Left forelimb (tissue), 1 donor: ENCODE measurements at regions not wholly inside any gene's neighbourhood (a gene's known extent, or its start where the extent isn't known, plus 50 kb on each side); places are given as distances from the start of the nearest gene placed in this dataset.
"Not testable (repeated sequence)": the region's sequence is repeated elsewhere in the genome, so short reads cannot be mapped to it uniquely, and the experiment has no call there.

ENCODE experiments used
- DNase-seq: peaks from one replicate; pipeline ENCODE4 v3.0.0-alpha.2; 2018; ENCODE audit warnings: low spot score

DNA sequence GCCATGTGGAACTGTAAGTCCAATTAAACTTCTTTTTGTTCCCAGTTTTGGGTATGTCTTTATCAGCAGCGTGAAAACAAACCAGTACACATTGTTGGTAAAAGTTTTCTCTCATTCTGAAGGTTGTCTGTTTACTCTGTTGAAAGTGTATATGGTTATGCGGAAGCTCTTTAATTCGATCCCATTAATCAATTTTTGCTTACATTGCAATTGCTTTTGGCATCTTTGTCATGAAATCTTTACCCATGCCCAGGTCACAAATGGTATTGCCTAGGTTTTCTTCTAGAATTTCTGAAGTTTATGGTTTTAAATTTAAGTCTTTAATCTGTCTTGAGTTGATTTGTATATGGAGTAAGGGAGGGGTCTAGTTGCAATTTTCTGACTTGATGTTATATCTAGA lies 1901.9 kb downstream of the MAT2B start:
- no peak for DNase-seq

DNA sequence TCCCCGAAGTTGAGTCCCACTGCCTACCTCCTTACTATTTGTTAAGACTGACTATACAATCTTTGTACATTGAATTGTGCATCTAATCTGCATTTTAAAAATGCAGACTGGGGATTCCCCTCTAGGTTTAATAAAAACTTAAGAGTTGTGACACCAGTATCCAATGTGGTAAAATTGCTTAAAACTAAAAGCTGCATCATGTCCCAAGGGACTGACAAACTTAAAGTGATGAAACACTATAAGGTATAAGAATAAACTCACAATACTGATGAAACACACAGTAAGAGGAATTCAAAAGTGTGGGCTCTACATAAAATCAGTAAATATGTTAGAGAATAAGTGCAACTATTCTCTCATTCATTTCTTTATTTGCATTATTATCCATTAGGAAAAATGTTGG lies 1905.1 kb downstream of the MAT2B start:
- DNase-seq = no peak

DNA sequence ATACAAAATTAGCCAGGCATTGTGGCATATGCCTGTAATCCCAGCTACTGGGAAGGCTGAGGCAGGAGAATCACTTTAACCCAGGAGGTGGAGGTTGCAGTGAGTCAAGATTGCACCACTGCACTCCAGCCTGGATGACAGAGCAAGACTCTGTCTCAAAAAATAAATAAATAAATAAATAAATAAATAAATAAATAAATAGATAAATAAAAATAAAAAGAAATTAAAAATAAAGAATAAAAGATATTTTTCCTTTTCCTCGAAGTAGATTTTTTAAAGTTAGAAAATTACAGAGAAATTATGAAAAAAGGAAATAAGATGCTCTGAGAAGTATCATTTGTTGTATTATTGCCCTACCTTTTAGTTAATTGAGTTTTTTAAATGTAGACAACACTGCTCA lies 1906.1 kb downstream of the MAT2B start:
- DNase-seq = not testable (repeated sequence)

DNA sequence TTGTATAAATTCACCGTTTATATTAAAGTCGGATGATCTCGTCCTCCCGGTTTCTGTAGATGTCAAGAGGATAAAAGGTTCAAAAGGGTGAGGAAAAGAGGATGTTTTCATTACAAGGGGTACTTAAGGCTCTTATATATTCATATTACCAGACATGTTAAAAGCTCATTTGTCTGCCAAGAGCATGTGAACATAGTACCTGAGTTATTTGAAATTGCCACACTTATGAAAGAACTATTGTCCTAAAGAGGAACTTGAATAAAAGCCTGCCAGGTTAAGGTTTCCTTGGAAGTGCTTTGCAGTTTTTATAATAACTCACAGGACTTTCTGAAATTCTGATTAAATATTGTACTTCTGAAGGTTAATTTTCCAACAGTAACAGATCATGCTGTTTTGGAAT lies 1915.1 kb downstream of the MAT2B start:
- DNase-seq = no peak

DNA sequence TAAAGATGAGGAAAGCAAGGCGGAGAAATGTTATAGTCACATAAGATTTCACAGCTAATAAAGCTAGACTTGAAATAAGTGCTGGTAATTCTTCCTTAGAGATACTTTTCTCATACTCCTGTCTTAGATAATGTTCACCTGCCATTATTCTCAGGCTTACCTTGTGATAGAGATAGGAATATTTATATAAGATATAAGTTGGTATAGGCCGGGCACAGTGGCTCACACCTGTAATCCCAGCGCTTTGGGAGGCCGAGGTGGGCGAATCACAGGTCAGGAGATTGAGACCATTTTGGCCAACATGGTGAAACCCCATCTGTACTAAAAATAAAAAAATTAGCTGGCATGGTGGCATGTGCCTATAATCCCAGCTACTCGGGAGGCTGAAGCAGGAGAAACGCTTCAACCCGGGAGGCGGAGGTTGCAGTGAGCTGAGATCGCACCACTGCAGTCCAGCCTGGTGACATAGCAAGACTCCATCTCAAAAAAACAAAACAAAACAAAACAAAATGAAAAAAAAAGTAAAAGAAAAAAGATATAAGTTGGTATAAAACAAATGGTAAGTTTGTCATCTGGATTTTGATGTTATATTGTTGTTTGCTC lies 1918.4 kb downstream of the MAT2B start:
- DNase-seq = no peak

DNA sequence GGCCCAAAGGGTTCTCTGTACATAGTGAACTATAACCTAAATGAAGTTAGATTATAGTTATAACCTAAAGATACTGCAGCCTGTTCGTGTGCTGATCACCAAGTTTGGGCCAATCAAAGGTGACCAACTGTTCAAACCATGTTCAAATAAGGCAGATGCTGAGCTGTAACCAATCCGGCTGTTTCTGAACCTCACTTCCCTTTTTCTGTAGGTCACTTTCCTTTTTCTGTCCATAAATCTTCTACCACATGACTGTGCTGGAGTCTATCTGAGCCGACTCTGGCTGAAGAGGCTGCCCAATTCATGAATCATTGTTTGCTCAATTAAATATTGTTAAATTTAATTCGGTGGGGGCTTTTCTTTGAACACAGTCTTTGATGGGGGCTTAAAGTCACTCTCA lies 1920.2 kb downstream of the MAT2B start:
- no peak for DNase-seq

DNA sequence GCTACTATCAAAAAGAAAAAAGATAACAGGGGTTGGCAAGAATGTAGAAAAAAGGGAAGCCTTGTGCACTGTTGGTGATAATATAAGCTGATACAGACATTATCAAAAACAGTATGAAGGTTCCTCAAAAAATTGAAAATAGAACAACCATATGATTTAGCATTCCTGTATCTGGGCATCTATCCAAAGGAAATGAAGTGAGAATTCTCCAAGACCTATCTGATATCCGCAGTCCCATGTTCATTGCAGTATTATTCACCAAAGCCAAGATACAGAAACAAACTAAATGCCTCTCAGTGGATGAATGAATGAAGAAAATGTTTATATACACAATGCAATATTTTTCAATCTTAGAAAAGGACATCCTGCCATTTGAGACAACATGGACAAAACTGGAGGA lies 1943.3 kb downstream of the MAT2B start:
- DNase-seq = no peak

DNA sequence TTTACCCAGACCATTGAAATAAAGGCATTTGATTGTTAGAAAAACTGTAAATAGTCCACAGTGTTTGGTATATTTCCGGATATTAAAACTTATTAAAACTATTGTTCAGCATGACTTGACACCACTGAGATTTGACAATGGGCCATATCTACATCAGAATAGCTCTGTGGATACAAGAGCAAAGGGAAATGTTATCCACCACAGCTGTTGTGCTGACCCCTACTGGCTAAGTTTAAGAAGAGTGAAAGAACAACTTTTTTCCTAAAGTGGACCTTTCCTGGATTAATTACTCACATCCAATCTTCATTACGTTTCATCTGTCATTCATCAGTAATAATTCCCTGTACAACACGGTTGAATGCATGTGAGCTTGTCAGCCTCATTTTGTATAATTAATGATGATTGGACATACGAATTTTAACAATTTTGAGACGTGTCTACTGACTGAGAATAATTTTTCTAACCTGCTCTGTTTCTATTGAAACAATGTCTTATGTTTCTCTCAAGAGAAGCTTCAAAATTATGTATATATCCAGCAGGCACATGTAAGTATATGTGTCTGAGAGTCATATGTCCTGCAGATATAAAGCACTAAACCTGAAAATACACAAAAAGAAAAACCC lies 1952.6 kb downstream of the MAT2B start:
- no peak for DNase-seq

DNA sequence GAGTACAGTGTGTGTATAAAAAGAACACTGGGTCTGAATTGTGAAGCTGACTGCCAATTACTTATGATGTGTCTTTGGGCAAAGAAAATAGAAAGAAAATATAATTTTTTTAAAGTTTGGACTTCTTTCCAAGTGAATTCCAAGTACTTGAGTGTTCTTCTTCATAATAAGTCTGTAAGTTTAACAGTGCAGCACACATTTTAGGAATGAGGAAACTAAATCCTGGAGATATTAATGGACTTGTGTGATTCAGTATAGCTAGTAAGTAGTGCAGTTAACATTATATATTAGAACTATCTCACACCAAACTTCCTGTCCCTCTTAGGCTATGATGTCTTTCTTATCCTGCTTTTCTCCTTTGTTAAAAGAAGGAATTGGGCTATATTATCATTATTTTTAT lies 1953.8 kb downstream of the MAT2B start:
- no peak for DNase-seq

DNA sequence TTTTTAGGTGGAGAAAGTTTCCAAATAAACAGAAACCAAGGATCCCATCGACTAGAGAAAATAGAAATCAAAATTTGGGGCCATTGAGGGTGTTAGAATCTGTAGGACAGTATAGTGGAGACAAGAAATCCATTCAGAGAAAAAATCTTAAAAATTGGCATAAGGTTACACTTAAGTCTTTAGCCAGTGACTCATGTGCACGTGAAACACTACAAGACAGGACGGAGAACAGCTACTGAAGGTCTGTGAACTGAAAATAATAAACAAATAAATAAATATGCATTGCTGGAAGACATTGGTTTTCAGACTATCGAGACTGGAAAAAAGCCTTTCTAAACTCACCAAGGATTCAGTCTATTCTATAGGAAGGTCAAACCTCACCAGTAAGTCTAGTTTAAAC lies 1955.5 kb downstream of the MAT2B start:
- DNase-seq = no peak

DNA sequence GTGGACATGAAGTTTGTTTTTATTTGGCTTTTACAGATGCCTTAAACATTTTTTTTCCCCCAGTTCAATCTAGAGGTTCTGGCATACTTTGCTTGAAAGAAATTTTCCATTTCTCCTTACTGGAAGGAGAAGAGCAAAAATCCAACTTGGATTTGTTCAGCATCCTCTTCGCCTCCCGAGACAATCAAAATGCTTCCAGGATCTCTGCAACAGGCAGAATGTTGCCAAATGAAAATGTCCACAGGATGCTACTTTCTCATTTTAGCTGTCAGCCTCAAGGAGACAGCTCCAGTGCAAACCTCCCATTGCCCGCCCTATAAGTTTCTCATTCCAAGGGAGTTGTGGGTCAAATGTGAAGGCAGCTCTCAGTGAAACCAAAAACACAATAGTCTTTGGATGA lies 1972.1 kb downstream of the MAT2B start:
- no peak for DNase-seq

DNA sequence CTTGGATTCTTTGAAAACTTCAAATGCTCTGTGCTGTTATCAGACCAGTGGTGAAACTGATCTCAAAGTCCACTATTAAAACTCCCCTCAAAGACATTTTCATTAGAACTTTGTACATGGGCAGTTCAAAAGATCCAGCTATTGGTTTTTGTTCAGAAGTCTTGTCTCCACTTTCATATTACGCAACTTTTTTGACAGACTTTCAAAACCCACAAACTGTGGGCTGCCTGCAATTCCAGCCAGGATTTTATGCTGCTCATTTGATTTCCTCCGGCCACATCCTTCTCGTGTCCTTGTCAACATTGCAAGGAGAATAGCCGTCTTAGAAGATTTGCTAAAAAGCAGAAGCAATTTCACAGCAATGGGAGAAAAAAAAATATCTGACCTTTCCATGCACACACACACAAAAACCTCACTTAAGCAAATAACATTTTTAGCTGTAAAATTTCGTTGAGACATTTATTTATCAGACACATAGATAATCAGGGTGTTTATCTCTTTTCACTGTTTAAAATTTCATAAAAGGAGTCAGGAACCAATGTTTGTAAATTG lies 1990.5 kb downstream of the MAT2B start:
- no peak for DNase-seq

DNA sequence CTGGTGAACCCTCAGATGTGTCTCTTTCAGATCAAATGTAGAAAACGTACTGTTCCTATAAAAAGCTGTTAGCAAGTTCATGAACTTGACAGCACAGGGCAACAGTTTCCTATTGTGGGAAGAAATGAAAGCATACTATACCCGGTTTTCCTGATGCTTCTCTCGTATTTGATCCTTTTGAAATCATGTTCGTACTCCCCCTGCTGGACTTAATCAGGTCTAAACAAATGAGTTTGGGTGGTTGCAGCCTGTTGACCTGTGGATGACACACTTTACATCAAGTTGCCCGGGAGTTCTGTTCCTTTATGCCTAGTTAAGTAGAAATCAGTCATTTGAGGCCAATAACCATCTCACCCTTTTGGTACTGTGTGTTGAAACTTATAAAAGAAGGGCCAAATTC lies 1992.3 kb downstream of the MAT2B start:
- no peak for DNase-seq

DNA sequence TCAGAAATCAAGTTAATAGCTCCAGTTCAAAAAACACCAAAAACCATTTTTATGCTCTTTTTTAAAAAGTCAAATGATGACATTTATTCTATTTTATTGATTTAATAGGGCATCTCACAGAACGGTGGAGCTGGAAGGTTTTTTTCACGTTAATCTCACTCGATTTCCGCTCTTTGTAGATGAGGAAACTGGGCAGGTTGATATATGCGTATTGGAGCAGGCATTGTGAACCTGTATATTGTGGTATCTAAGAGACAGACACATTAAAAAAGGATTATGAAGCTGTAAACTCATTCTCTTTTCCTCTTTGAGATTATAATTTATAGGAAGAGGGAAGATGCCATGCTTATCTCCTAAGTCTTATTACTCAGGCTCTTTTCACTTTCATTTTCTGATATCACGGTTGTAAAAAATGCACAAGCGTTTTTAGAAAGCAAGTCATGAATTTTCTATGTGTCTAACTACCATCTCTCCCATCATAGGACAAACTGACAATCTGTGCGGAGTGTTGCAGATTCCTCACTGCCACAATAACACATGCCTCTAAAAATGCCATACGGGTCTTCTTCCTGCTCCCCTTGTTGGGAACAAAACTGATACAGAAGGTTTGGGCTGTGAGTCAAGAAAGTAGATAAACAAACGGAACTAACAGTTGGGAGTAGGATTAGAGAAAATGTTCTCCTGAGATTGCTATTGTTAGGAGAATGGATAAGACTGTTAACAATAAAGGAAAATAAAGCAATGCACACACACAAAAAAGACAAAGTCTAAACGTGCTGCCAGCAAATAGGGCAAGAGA lies 1997.7 kb downstream of the MAT2B start:
- DNase-seq = no peak

DNA sequence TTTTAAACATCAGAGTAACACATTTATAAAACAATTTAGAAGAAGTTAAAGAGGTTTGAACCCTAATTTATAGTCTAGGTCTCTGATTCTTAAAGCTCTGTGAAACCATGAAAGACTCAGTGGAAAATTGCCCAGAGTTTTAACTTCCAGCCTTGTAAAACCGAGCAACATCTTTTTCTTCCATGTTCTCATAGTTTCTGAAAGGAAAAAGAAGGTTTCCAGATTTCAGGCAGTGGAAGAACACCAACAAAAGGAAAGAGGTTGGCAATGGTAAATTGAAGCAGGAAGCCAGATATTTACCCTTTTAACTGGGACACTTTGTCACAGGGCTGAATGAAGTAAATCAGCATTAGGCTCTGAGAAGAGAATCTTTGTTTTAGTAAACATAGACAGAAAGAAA lies 1999.3 kb downstream of the MAT2B start:
- DNase-seq = no peak

DNA sequence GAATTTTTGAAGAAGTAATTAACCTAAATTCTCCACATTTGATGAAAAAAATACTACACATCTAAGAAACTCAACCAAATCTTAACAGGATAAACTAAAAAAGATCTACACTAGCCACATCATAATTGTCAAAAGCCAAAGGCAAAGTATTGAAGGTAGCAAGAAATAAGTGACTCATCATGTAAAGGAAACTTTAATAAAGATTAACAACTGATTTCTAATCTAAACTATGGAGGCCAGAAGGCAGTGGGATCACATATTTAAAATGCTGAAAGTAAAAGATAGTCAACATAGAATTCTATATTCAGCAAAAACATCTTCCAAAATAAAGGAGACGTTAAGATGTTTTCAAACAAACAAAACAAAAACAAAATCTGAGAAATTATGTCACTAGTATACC lies 2002.9 kb downstream of the MAT2B start:
- DNase-seq = no peak

DNA sequence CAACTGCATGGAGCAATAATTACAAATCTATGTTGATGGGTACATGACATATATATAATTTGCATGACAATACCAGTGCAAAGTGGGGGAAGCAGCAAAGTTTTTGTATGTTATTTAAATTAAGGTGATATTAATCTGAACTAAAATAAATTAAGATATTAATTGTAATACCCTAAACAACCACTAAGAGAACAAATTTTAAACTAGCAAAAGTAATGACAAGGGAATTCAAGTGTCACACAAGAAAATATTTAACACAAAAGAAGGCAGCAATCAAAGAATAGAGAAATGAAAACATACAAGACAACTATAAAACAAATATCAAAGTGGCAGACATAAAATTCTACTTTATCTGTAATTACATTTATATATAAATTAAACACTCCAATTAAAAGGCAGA lies 2003.4 kb downstream of the MAT2B start:
- no peak for DNase-seq

DNA sequence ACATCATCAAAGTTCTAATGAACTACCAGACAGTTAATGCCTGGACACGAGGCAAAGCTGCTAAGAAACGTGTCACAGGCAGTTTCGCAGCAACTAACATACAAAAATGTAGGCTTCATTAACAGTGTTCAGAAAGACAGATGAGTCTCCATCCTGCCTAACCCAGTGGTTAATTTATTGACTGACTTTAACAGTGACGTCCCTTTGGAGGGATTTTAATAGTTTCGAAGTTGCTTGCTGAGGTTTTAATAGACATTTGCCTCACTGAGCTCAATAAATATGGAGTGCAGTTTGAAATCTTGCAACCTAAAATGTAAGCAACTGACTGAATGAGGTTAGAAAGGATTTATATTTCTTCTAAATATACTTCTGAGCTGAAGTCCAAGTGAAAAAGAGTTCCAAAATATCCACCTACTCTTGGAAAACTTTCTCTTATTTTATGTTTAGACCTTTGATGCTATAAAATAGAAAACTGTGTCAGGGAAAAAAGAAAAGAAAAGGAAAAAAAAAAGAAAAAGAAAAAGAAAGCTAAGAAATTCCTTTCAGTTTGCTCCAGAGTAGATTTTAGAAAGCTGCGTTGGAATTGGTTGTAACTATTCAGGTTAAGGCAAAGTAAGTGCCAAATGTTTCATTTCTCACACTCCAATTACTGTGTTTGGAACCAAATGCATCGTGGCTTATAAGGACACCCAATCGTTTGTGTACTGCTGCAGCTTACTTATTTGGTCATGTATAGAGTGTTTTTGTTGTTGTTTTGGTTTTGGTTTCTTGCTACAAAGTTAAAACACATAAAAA lies 2016.6 kb downstream of the MAT2B start:
- no peak for DNase-seq

DNA sequence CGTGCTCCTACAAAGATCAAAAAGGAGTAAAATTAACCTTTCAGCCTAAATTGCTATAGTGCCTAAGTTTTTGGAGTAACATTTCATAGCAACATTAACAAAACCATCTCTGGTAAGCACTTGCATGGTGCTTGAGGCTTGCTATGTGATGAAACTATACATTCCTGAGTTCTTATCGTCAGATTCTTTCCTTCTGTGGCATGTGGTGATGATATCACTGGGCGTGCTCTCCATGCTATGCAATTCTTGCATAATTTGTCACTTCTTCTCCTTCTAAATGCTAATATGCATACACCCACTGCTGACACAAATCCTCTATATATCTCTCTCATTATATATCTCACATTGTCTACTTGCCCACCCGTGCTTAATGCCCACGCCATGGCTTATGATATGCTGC lies 2019.9 kb downstream of the MAT2B start:
- DNase-seq = no peak

DNA sequence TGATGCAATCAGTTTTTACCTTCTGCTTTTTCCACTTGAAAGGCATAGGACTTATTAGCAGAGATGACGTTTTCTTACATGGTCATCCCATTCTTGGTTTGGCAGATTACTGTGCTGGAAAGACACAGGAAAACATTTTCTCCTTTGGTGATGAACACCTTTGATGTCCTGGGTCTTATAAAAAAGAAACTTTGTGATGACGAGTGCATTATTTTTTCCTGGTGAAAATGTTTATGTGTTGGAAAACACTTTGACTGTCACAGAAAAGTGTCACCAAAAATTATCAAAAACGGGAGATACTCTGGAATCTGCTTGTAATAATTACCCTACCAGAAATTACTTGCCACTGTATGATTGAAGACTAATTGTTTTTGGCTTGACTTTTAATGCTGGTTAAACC lies 2020.9 kb downstream of the MAT2B start:
- DNase-seq = no peak

DNA sequence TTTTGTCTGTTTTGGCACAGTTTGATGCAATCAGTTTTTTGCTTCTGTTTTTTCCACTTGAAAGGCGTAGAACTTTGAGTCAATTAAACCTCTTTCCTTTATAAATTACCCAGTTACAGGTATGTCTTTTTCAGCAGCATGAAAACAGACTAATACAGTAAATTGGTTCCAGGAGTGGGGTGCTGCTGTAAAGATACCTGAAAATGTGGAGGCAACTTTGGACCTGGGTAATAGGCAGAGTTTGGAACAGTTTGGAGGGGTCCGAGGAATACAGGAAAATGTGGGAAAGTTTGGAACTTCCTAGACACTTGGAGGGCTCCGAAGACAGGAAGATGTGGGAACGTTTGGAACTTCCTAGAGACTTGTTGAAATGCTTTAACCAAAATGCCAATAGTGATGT lies 2022.2 kb downstream of the MAT2B start:
- DNase-seq = no peak

DNA sequence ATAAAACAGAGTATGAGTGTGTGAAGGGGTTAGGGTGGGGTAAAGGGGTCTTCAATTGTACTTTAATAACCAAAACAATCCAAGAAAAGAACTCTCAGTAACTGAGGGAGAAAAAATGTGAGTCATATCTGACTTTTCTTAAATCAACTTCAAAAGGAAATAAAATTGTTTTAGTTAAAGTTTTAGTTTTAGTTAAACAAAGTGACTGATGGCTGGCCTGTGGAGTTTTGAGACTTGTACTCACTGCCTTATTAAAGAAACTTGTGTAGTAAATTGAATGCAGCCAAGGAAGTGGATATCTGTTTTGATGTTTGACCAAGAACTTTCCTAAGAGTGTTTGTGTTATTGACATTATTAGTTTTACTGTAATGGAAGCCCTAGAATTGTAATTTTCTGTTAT lies 2032.6 kb downstream of the MAT2B start:
- no peak for DNase-seq
